ENCODE measurements at regions not wholly inside any gene's neighbourhood (a gene's known extent, or its start where the extent isn't known, plus 50 kb on each side); places are given as distances from the start of the nearest gene placed in this dataset.

- TF ChIP-seq CTCF (IDR thresholded peaks at IDR 0.05; ENCODE audit: extremely low read depth in 1 of 2, insufficient read depth in 1 of 2, low read depth in 1 of 2, low read length in 2 of 2) (no peak), POLR2A (IDR thresholded peaks at IDR 0.05; ENCODE audit: low read depth, low read length) (no peak)
Observed at GRCh38 chr13:30140973-30141372, 166.4 kb downstream of the KATNAL1 start.
